ENCODE measurements at regions not wholly inside any gene's neighbourhood (a gene's known extent, or its start where the extent isn't known, plus 50 kb on each side); places are given as distances from the start of the nearest gene placed in this dataset.

DNA sequence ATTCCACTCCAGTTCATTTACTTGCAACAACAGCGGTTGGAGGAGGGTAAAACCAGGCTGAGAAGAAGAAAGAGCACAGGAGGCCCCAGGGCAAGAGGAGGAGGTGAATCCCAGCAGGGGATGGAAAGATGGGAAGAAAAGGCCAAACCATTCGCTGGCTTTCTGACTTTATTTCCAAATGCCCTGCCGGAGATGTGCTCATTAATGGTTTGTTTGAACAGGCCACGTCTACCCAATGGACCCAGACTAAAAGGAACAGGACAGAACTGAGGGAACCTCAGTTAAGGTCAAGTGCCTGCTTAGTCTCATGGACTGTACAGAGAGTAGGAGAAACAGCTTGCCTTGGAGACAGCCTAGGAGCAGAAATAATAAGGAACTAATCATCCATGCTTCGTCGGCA is 121.6 kb upstream of the NDUFV2 start:
- no peak overlapping the region for H2AFZ ChIP-seq (ENCODE audit: insufficient read depth, low read length, poor library complexity)
- H3K4me3 ChIP-seq (ENCODE audit: low read depth, low read length) = no peak overlapping the region
- H4K8ac ChIP-seq (ENCODE audit: low read depth, low read length) = no peak overlapping the region
- H3K9ac ChIP-seq (ENCODE audit: low read length) = no peak overlapping the region
- no peak overlapping the region for H3K23ac ChIP-seq (ENCODE audit: low read length)
- H3K18ac ChIP-seq (ENCODE audit: low read length) = no peak overlapping the region
- no peak for DNase-seq
- H3K4ac ChIP-seq (ENCODE audit: low read depth, low read length) = no peak overlapping the region
- WGBS (ENCODE audit: extremely low coverage, insufficient coverage, insufficient read length) = no CpG with 5 or more reads among the region's 6 CpGs
- H3K79me1 ChIP-seq (ENCODE audit: low read length) = no peaks in the 10 kb centered on the region
- H3K27me3 ChIP-seq (ENCODE audit: insufficient read depth, low read length) = no peaks in the 10 kb centered on the region
- no peaks in the 10 kb centered on the region for H3K9me3 ChIP-seq (ENCODE audit: insufficient read depth, low read depth, low read length)
- no peak overlapping the region for H2BK12ac ChIP-seq (ENCODE audit: low read length)
- no peak overlapping the region for H2BK5ac ChIP-seq (ENCODE audit: low read depth, low read length, poor library complexity)
- H3K79me2 ChIP-seq (ENCODE audit: control insufficient read depth, insufficient read depth, low read length, poor library complexity) = no peaks in the 10 kb centered on the region
- H4K12ac ChIP-seq (ENCODE audit: low read depth, low read length) = no peak overlapping the region
- H2BK120ac ChIP-seq (ENCODE audit: insufficient read depth, low read length, poor library complexity) = no peak overlapping the region
- no peak overlapping the region for H4K91ac ChIP-seq (ENCODE audit: low read depth, low read length)
- no peak overlapping the region for H3K14ac ChIP-seq (ENCODE audit: low read length)
- H2AK5ac ChIP-seq (ENCODE audit: low read length) = no peak overlapping the region
- H3K27ac ChIP-seq (ENCODE audit: low read depth, low read length) = no peak overlapping the region
- H3K4me1 ChIP-seq (ENCODE audit: control insufficient read depth in 1 of 2, insufficient read depth in 2 of 2, low read length in 2 of 2) = no peaks in the 10 kb centered on the region
- H3K36me3 ChIP-seq (ENCODE audit: control insufficient read depth in 1 of 2, insufficient read depth in 2 of 2, low read length in 2 of 2) = no peaks in the 10 kb centered on the region
- no peak overlapping the region for H3K4me2 ChIP-seq (ENCODE audit: low read length)

DNA sequence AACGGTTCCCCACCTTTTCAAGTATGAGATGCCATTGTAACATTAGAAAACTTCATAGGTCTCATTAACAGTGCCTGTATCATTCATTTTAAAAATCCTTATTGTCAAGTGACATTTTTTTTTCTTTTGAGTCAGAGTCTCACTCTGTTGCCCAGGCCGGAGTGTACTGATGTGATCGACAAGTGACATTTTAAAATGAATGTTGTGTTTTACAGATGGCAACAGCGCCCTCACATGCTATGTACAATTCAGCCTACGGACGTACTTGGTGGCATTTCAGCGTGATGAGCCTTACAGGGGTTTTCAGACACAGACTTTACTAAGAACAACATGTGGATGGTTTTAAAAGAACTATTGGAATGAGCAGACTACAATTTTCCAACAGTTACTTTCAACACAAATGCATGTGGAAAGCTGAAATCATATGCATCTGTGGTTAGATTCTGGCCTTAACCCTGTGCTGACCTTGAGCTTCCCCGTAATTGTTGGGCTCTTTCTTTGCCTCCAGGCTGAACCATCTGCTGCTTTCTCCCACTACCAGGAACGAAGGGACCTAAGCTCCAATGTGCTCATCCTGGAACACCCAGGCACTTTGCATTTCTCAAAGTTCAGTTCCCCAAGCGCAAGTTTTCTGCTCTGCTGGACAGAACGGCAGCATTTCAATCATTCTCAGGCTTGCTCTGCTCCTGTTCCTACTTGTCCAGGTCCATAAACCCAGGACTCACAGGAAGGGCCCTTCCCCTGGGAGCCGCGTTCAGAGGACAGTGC is 119.9 kb upstream of the NDUFV2 start:
- DNase-seq = peak; percentile 62 to 76
- Histone ChIP-seq H4K91ac (ENCODE audit: low read depth, low read length) (no peak overlapping the region), H4K12ac (ENCODE audit: low read depth, low read length) (no peak overlapping the region), H3K4me2 (ENCODE audit: low read length) (no peak overlapping the region), H3K4me3 (ENCODE audit: low read depth, low read length) (no peak overlapping the region), H3K4me1 (ENCODE audit: control insufficient read depth in 1 of 2, insufficient read depth in 2 of 2, low read length in 2 of 2) (no peaks in the 10 kb centered on the region), H2AK5ac (ENCODE audit: low read length) (no peak overlapping the region), H3K36me3 (ENCODE audit: control insufficient read depth in 1 of 2, insufficient read depth in 2 of 2, low read length in 2 of 2) (no peaks in the 10 kb centered on the region), H2BK120ac (ENCODE audit: insufficient read depth, low read length, poor library complexity) (no peak overlapping the region), H3K27me3 (ENCODE audit: insufficient read depth, low read length) (no peaks in the 10 kb centered on the region), H2BK12ac (ENCODE audit: low read length) (no peak overlapping the region), H3K18ac (ENCODE audit: low read length) (no peak overlapping the region), H3K14ac (ENCODE audit: low read length) (no peak overlapping the region), H3K23ac (ENCODE audit: low read length) (no peak overlapping the region), H3K9me3 (ENCODE audit: insufficient read depth, low read depth, low read length) (no peaks in the 10 kb centered on the region), H4K8ac (ENCODE audit: low read depth, low read length) (no peak overlapping the region), H3K79me1 (ENCODE audit: low read length) (no peaks in the 10 kb centered on the region), H2AFZ (ENCODE audit: insufficient read depth, low read length, poor library complexity) (no peak overlapping the region), H3K9ac (ENCODE audit: low read length) (no peak overlapping the region), H3K4ac (ENCODE audit: low read depth, low read length) (no peak overlapping the region), H3K79me2 (ENCODE audit: control insufficient read depth, insufficient read depth, low read length, poor library complexity) (no peaks in the 10 kb centered on the region), H3K27ac (ENCODE audit: low read depth, low read length) (no peak overlapping the region), H2BK5ac (ENCODE audit: low read depth, low read length, poor library complexity) (no peak overlapping the region)
- WGBS (ENCODE audit: extremely low coverage, insufficient coverage, insufficient read length) = no CpG with 5 or more reads among the region's 13 CpGs

DNA sequence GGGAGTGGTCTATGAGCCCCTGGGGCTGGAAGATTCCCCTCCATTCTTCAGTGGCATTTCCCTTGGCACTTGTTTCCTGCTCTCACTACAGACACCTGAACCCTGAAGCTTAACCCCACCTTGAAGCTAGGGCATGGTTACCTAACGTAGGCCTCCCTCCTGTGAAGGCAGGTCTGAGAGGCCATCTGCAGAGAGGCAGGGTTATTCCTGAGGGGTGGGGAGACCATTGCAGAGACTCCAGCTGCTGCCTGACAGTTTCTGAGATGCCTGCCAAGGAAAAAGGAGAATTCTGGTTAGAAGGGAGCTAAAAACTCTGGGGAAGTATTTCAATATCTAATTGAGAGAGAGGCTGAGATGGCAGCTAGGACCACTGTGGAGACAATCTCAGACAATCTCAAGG is 119.3 kb upstream of the NDUFV2 start:
- no peak overlapping the region for H2BK120ac ChIP-seq (ENCODE audit: insufficient read depth, low read length, poor library complexity)
- H3K9ac ChIP-seq (ENCODE audit: low read length) = no peak overlapping the region
- no peak overlapping the region for H2AFZ ChIP-seq (ENCODE audit: insufficient read depth, low read length, poor library complexity)
- H2BK5ac ChIP-seq (ENCODE audit: low read depth, low read length, poor library complexity) = no peak overlapping the region
- H3K79me2 ChIP-seq (ENCODE audit: control insufficient read depth, insufficient read depth, low read length, poor library complexity) = no peaks in the 10 kb centered on the region
- H2BK12ac ChIP-seq (ENCODE audit: low read length) = no peak overlapping the region
- H4K8ac ChIP-seq (ENCODE audit: low read depth, low read length) = no peak overlapping the region
- H3K14ac ChIP-seq (ENCODE audit: low read length) = no peak overlapping the region
- H3K4me3 ChIP-seq (ENCODE audit: low read depth, low read length) = no peak overlapping the region
- DNase-seq = no peak
- H3K9me3 ChIP-seq (ENCODE audit: insufficient read depth, low read depth, low read length) = no peaks in the 10 kb centered on the region
- no peaks in the 10 kb centered on the region for H3K4me1 ChIP-seq (ENCODE audit: control insufficient read depth in 1 of 2, insufficient read depth in 2 of 2, low read length in 2 of 2)
- no peaks in the 10 kb centered on the region for H3K27me3 ChIP-seq (ENCODE audit: insufficient read depth, low read length)
- no peak overlapping the region for H3K18ac ChIP-seq (ENCODE audit: low read length)
- H4K91ac ChIP-seq (ENCODE audit: low read depth, low read length) = no peak overlapping the region
- H2AK5ac ChIP-seq (ENCODE audit: low read length) = no peak overlapping the region
- H3K79me1 ChIP-seq (ENCODE audit: low read length) = no peaks in the 10 kb centered on the region
- no peak overlapping the region for H3K23ac ChIP-seq (ENCODE audit: low read length)
- H3K4ac ChIP-seq (ENCODE audit: low read depth, low read length) = no peak overlapping the region
- no CpG with 5 or more reads among the region's 1 CpG for WGBS (ENCODE audit: extremely low coverage, insufficient coverage, insufficient read length)
- no peak overlapping the region for H4K12ac ChIP-seq (ENCODE audit: low read depth, low read length)
- no peaks in the 10 kb centered on the region for H3K36me3 ChIP-seq (ENCODE audit: control insufficient read depth in 1 of 2, insufficient read depth in 2 of 2, low read length in 2 of 2)
- H3K4me2 ChIP-seq (ENCODE audit: low read length) = no peak overlapping the region
- H3K27ac ChIP-seq (ENCODE audit: low read depth, low read length) = no peak overlapping the region

GRCh38 chr18:8984131-8984721 is 118.3 kb upstream of the NDUFV2 start:
- Histone ChIP-seq H3K27ac (ENCODE audit: low read depth, low read length) (no peak overlapping the region), H2BK12ac (ENCODE audit: low read length) (no peak overlapping the region), H3K27me3 (ENCODE audit: insufficient read depth, low read length) (no peaks in the 10 kb centered on the region), H3K4me2 (ENCODE audit: low read length) (no peak overlapping the region), H2BK5ac (ENCODE audit: low read depth, low read length, poor library complexity) (no peak overlapping the region), H2AK5ac (ENCODE audit: low read length) (no peak overlapping the region), H4K12ac (ENCODE audit: low read depth, low read length) (no peak overlapping the region), H4K91ac (ENCODE audit: low read depth, low read length) (no peak overlapping the region), H4K8ac (ENCODE audit: low read depth, low read length) (no peak overlapping the region), H2BK120ac (ENCODE audit: insufficient read depth, low read length, poor library complexity) (no peak overlapping the region), H3K4me1 (ENCODE audit: control insufficient read depth in 1 of 2, insufficient read depth in 2 of 2, low read length in 2 of 2) (no peaks in the 10 kb centered on the region), H3K79me1 (ENCODE audit: low read length) (no peaks in the 10 kb centered on the region), H3K14ac (ENCODE audit: low read length) (no peak overlapping the region), H3K9ac (ENCODE audit: low read length) (no peak overlapping the region), H3K4ac (ENCODE audit: low read depth, low read length) (no peak overlapping the region), H2AFZ (ENCODE audit: insufficient read depth, low read length, poor library complexity) (no peak overlapping the region), H3K79me2 (ENCODE audit: control insufficient read depth, insufficient read depth, low read length, poor library complexity) (no peaks in the 10 kb centered on the region), H3K36me3 (ENCODE audit: control insufficient read depth in 1 of 2, insufficient read depth in 2 of 2, low read length in 2 of 2) (no peaks in the 10 kb centered on the region), H3K9me3 (ENCODE audit: insufficient read depth, low read depth, low read length) (no peaks in the 10 kb centered on the region), H3K18ac (ENCODE audit: low read length) (no peak overlapping the region), H3K4me3 (ENCODE audit: low read depth, low read length) (no peak overlapping the region), H3K23ac (ENCODE audit: low read length) (no peak overlapping the region)
- no peak for DNase-seq
- no CpG with 5 or more reads among the region's 4 CpGs for WGBS (ENCODE audit: extremely low coverage, insufficient coverage, insufficient read length)

All from trophoblast cell (in vitro differentiated cells and primary cell).